Muscle layer of colon (tissue), 2 donors: ENCODE measurements at regions not wholly inside any gene's neighbourhood (a gene's known extent, or its start where the extent isn't known, plus 50 kb on each side); places are given as distances from the start of the nearest gene placed in this dataset.

Source experiments
- H3K27ac ChIP-seq: one replicate; pipeline ENCODE4 v1.7.0; 2013; ENCODE audit warnings: low read depth, mild to moderate bottlenecking, low read length, moderate library complexity
- H3K27me3 ChIP-seq, 2 donors: one replicate each; pipeline ENCODE4 v1.7.0; 2013; ENCODE audit warnings: low read length in 2 of 2, mild to moderate bottlenecking in 2 of 2; ENCODE audit not compliant: insufficient read depth in 2 of 2, control insufficient read depth in 1 of 2
- H3K36me3 ChIP-seq: one replicate; pipeline ENCODE4 v1.7.0; 2013; ENCODE audit warnings: mild to moderate bottlenecking, low read length; ENCODE audit not compliant: insufficient read depth
- H3K4me1 ChIP-seq: one replicate; pipeline ENCODE4 v1.7.0; 2013; ENCODE audit warnings: mild to moderate bottlenecking, low read length; ENCODE audit not compliant: insufficient read depth
- H3K4me3 ChIP-seq, 2 donors: one replicate each; pipeline ENCODE4 v1.7.0; 2013; ENCODE audit warnings: low read length in 2 of 2, low read depth in 1 of 2, mild to moderate bottlenecking in 1 of 2, moderate library complexity in 1 of 2
- H3K9ac ChIP-seq: one replicate; pipeline ENCODE4 v1.7.0; 2013; ENCODE audit warnings: low read length
- H3K9me3 ChIP-seq: one replicate; pipeline ENCODE4 v1.7.0; 2013; ENCODE audit warnings: mild to moderate bottlenecking, low read length
- donor health status: abdominal sarcoma.
- donor health status: Adenocarcinoma of cecum.

DNA sequence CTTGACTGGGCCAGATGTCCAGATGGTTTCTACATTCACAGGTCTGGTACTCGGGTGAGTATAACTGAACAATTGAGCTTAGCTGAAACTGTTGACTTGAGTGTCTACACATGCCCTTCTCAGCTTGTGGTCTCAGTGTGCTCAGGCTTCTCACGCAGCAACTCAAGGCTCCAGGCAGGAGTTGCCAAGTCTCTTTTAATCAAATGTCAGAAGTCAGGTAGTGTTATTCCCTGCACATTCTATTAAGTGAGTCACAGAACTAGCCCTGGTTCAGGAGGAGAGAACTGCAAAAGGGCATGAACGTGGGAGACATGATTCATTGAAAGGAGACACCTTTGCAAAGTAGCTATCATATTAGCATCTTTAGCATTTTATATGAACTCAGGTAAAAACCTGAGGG lies 199.3 kb upstream of the ACTBL2 start:
- H3K9me3 ChIP-seq, result no peaks in the 10 kb centered on the region
- no peaks in the 10 kb centered on the region for H3K4me1 ChIP-seq
- no peak overlapping the region for H3K9ac ChIP-seq
- H3K36me3 ChIP-seq, result no peaks in the 10 kb centered on the region
- no peaks in the 10 kb centered on the region for H3K27me3 ChIP-seq
- H3K27ac ChIP-seq, result no peak overlapping the region
- H3K4me3 ChIP-seq, result no peak overlapping the region

DNA sequence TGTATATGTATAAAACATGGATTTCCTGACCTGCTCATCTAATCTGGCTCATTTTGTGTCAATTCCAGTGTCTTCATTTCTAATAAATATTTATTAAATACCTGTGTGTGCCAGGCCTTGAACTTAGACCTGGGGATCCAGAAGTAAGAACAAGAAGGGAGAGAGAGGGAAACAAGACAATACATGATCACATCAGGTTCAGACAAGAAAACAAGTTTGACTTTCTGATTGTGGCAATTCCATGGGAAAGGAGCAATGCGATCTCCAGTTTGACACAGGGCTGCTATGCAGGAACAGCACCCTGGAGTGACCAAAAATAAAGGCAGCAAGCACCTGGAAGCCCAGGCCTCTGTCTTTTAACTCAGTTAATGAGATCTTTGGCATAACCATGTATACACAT lies 198.1 kb upstream of the ACTBL2 start:
- Histone ChIP-seq H3K9me3 (no peaks in the 10 kb centered on the region), H3K27ac (no peak overlapping the region), H3K36me3 (no peaks in the 10 kb centered on the region), H3K4me3 (no peak overlapping the region), H3K9ac (no peak overlapping the region), H3K4me1 (no peaks in the 10 kb centered on the region), H3K27me3 (no peaks in the 10 kb centered on the region)

DNA sequence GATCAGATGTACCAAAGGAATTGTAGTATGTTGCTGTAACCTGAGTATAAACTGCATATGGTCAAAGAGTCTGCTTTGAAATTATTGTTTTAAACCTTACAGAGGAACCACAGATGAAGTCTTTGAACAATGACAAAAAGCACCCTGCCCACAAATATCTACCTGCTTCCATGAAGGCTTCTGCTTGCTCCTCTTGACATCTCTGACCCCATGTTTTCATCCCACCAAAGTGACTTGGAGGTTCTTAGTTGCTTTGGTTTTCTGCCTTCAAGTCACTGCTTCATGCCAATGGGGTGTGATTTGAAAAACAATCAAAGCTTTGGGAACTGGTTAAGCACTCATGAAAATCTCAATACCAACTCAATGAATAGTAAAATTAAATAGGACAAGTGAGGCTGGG lies 194.6 kb upstream of the ACTBL2 start:
- H3K27me3 ChIP-seq, result no peaks in the 10 kb centered on the region
- H3K36me3 ChIP-seq, result no peaks in the 10 kb centered on the region
- H3K4me1 ChIP-seq, result no peaks in the 10 kb centered on the region
- H3K9me3 ChIP-seq, result no peaks in the 10 kb centered on the region
- H3K27ac ChIP-seq, result no peak overlapping the region
- no peak overlapping the region for H3K4me3 ChIP-seq
- no peak overlapping the region for H3K9ac ChIP-seq

DNA sequence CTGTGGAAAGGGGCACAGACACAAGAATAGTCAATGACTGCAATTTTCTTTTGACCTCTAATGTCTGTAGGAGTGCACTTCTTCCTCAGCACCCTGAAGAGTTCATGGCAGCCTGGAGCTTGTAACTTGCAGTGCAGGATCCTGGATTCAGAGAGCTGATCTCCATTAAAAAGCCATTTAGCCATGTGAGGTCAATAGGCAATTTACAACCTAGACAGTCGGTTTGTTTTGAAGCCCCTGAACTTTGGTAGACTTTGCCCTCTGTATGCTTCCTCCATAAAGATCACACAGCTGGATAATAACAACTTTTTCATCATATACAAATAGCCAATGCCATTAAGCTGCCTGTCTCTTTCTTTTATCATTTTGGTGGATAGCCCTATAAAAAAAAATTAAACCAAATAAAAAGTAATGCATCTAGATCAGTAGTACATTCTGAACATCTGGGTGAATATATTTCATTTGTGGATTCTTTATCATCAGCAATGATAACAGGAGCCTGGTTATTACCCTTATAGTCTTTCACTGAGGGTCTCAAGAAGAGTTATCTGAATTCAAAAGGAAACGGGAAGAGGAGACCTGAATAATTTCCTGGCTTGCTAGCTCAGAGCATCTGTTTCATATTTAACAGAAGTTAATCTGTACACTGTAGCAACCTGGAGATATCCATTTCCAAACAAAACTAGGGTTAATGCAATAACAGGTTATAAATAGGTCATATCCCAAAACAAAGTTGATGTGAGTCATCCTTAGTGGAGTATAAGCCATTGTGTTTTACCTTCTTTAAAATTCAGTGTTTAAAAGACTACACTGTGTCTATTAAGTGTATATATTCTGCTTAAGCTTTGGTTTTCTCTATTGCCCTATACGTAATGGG lies 193.8 kb upstream of the ACTBL2 start:
- H3K4me1 ChIP-seq, result no peaks in the 10 kb centered on the region
- H3K4me3 ChIP-seq, result no peak overlapping the region
- H3K27me3 ChIP-seq, result no peaks in the 10 kb centered on the region

DNA sequence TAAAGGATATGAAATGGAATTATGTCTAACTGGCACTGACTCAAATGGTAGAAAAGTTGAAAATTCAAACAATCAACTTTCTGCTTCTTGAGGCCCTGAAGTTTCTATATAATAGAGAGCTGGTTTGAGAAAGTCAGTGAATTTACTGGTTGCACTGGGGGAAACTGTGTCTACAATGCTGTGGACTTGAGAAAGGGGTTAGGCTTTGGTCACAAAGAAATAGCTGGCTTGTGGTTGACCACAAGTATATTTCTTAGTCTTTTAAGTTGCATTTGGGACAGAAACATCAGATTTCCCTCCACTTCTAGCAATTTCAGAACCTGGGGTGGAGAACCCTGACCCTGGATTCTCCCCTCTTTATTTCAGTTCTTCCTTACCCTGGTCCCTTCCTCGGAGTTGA lies 192.6 kb upstream of the ACTBL2 start:
- Histone ChIP-seq H3K36me3 (no peaks in the 10 kb centered on the region), H3K9ac (no peak overlapping the region), H3K27ac (no peak overlapping the region), H3K27me3 (no peaks in the 10 kb centered on the region), H3K4me3 (no peak overlapping the region), H3K4me1 (no peaks in the 10 kb centered on the region), H3K9me3 (no peaks in the 10 kb centered on the region)

More for the DNA sequence above, 193.8 kb upstream of the ACTBL2 start:
- Histone ChIP-seq H3K9ac (no peak overlapping the region), H3K36me3 (no peaks in the 10 kb centered on the region), H3K9me3 (no peaks in the 10 kb centered on the region), H3K27ac (no peak overlapping the region)

DNA sequence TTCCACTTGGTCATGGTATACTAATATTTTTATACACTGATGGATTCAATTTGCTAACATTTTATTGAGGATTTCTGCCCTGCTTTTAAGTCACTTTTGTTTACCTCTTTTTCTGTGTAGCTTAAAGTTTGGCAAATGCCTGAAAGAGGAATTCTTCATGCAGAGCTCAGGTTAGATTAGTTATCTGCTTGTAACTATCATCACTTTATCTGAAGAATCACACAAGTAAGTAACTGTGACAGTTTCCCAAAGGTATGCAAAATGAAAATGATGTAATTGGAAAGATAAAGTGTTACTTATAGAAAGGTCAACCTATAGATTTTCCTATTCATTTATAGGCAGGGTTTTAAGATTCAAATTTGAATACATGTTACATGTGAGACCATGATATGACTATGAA lies 188.8 kb upstream of the ACTBL2 start:
- H3K9me3 ChIP-seq, result no peaks in the 10 kb centered on the region
- no peaks in the 10 kb centered on the region for H3K27me3 ChIP-seq
- H3K4me1 ChIP-seq, result no peaks in the 10 kb centered on the region
- H3K36me3 ChIP-seq, result no peaks in the 10 kb centered on the region
- no peak overlapping the region for H3K9ac ChIP-seq
- no peak overlapping the region for H3K27ac ChIP-seq
- H3K4me3 ChIP-seq, result no peak overlapping the region

DNA sequence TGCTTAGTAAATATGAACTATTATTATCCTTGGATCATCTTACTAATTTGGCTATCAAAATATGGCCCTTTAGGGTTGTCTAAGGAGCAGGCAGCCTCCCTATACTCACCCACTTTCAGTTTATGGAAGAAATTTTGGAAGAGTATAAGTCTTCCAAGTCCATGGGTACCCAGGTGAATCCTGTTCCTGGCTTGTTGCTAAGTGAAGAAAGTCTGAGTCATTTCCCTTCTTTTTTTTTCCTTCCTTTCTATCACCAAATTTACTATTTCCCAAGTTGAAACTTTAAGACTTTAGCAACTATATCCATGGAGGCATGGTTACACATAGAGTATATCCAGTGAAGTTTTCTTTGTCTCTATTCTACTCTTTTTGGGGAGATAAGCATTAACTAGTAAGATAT lies 184.0 kb upstream of the ACTBL2 start:
- Histone ChIP-seq H3K36me3 (no peaks in the 10 kb centered on the region), H3K9ac (no peak overlapping the region)

DNA sequence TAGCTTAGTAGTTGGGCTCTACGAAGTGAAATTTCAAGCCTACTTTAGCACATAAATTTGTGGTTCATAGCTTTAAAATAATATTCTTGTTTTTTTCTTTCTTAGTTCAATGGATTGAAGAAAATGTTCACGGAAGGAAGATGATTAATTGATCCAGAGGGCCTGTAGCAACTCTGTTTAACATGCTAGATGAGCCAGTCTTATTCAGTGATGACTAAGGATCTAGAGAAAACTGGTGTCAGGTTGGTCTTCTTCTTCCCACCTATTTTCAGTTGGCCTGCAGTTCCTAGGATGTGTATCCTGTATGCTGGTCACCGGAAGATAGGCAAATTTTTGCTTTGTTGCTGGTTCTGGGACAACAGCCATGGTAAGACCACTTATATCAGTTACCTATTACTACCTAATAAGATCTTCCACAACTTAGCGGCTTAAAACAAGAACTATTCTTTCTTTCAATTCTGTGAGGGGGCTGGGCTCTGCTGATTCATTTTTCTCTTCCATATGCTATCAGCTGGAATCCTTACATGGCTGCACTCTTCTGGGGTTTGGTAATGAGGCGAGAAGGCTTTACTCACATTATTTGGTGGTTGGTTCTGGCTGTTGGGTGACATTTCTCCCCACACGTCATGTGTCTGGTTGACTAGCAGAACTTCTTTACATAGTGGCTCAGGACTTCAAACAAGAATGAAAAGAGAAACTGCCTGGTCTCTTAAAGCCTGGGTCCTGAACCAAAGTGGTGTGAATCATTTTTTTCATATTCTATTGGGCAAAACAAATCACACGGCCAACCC lies 182.7 kb upstream of the ACTBL2 start:
- H3K4me3 ChIP-seq, result no peak overlapping the region
- H3K27ac ChIP-seq, result no peak overlapping the region
- no peak overlapping the region for H3K9ac ChIP-seq
- H3K4me1 ChIP-seq, result no peaks in the 10 kb centered on the region
- no peaks in the 10 kb centered on the region for H3K27me3 ChIP-seq
- H3K9me3 ChIP-seq, result no peaks in the 10 kb centered on the region
- no peaks in the 10 kb centered on the region for H3K36me3 ChIP-seq

More for the DNA sequence above, 184.0 kb upstream of the ACTBL2 start:
- Histone ChIP-seq H3K27me3 (no peaks in the 10 kb centered on the region), H3K4me1 (no peaks in the 10 kb centered on the region), H3K4me3 (no peak overlapping the region), H3K27ac (no peak overlapping the region), H3K9me3 (no peaks in the 10 kb centered on the region)

DNA sequence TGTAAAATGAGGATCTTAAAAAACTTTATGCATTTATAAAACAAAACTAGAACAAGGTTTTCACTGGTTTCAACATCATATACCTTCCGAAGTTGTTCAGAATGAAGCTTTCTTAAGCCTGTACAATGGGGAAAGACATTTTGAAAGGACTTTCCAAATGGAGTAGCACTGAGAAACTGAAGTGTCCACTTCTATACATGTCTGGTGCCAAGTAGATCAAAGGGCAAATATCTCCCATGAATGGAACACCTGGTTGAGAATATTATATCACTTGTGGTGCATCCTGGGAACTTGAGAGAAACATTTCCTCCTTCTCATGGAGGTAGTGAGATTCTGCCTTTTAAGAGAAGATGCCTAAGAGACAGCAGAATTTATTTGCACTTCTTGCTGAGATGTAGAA lies 182.1 kb upstream of the ACTBL2 start:
- H3K4me1 ChIP-seq, result no peaks in the 10 kb centered on the region
- H3K4me3 ChIP-seq, result no peak overlapping the region
- H3K9ac ChIP-seq, result no peak overlapping the region
- H3K36me3 ChIP-seq, result no peaks in the 10 kb centered on the region
- H3K9me3 ChIP-seq, result no peaks in the 10 kb centered on the region
- no peak overlapping the region for H3K27ac ChIP-seq
- no peaks in the 10 kb centered on the region for H3K27me3 ChIP-seq

DNA sequence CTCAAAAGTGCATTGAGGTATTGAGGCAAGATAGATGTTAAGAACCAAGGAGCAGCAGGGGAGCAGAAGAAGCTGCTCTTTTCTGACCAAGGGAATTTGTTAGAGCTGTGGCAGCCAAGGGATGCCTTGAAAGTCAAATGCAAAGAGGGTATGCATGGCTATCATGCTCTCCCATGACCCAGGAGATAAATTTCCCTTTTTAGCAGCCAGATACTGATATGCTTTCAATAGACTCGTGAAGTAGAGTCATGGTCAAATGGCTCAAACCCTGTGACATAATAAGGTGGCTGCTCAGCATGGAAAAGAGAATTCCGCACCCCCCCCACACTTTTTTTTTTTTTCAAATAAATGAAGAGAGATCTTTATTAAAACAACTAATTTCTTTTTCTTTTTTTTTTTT lies 180.9 kb upstream of the ACTBL2 start:
- H3K4me1 ChIP-seq, result no peaks in the 10 kb centered on the region
- no peak overlapping the region for H3K27ac ChIP-seq
- H3K27me3 ChIP-seq, result no peaks in the 10 kb centered on the region
- no peak overlapping the region for H3K4me3 ChIP-seq
- H3K9me3 ChIP-seq, result no peaks in the 10 kb centered on the region
- H3K36me3 ChIP-seq, result no peaks in the 10 kb centered on the region
- H3K9ac ChIP-seq, result no peak overlapping the region

DNA sequence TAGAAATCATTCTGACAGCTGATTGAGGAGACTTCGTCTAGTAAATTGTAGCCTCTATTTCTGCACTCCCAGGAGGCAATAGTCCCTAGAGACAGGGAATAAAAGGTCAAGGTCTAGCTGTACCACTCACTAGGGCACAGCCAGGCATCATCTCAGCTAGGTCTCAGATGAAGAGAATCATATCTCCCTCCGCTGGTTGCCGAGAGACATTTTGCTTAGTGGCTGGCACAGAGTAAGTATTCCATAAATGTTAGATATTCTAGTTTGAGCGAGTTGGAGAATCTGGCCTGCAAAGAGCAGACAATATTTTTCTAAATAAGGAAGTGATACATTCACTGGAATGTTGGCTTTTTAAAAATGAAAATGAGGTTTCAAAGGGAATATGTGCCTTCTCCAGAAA lies 180.4 kb upstream of the ACTBL2 start:
- Histone ChIP-seq H3K4me3 (no peak overlapping the region), H3K27me3 (no peaks in the 10 kb centered on the region), H3K4me1 (no peaks in the 10 kb centered on the region), H3K9me3 (no peaks in the 10 kb centered on the region), H3K36me3 (no peaks in the 10 kb centered on the region), H3K9ac (no peak overlapping the region), H3K27ac (no peak overlapping the region)
